SH-SY5Y (cell line): ENCODE measurements at regions not wholly inside any gene's neighbourhood (a gene's known extent, or its start where the extent isn't known, plus 50 kb on each side); places are given as distances from the start of the nearest gene placed in this dataset.

Source experiments
- GATA2 ChIP-seq: IDR thresholded peaks from 2 replicates; pipeline ENCODE4 v1.6.1; 2011; ENCODE audit warnings: mild to moderate bottlenecking, low read depth, low read length
- GATA3 ChIP-seq: IDR thresholded peaks from 2 replicates; pipeline ENCODE4 v1.6.1; 2011; ENCODE audit warnings: low read depth, mild to moderate bottlenecking, low read length, moderate library complexity

DNA sequence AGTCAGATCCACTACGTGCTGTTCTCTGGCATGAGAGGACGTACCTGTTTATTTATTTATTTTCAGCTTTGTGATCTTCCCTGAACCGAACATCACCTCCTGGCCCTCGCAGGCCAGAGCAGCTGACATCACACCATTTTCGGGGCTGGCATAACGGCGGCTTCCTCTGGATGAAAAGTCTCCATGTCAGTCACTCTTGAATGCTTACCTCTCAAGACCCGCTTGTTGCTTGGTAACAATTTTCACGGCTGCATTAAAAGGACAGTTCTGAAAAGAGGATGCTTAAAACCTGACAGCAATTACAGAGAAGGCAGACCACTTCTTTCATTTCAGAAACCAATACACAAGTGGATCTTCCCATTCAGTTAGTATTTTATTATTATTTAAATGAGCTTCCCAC, 159.8 kb upstream of the CDH4 start:
- TF ChIP-seq GATA3 (no peak), GATA2 (no peak)
